HG03039 (cell line): ENCODE measurements at regions not wholly inside any gene's neighbourhood (a gene's known extent, or its start where the extent isn't known, plus 50 kb on each side); places are given as distances from the start of the nearest gene placed in this dataset.
"Not testable (repeated sequence)": the region's sequence is repeated elsewhere in the genome, so short reads cannot be mapped to it uniquely, and the experiment has no call there.

Source experiments
- ATAC-seq: cut with Tn5 transposase; IDR thresholded peaks from one replicate; pipeline ENCODE4 v1.9.1; 2021; ENCODE audit warnings: mild to moderate bottlenecking, moderate library complexity; ENCODE audit not compliant: unreplicated experiment

- no peak for ATAC-seq
Measured at GRCh38 chr3:8112587-8112986, 389.0 kb upstream of the LMCD1 start.

GRCh38 chr3:8113626-8114025 lies 388.0 kb upstream of the LMCD1 start:
- ATAC-seq: no peak

GRCh38 chr3:8128686-8129085 lies 372.9 kb upstream of the LMCD1 start:
- no peak for ATAC-seq

- ATAC-seq: no peak
Measured at GRCh38 chr3:8136553-8136952, 365.1 kb upstream of the LMCD1 start.

- ATAC-seq: no peak
Measured at GRCh38 chr3:8143186-8143585, 358.4 kb upstream of the LMCD1 start.

GRCh38 chr3:8145661-8146060 lies 356.0 kb upstream of the LMCD1 start:
- no peak for ATAC-seq

GRCh38 chr3:8147711-8148110 lies 353.9 kb upstream of the LMCD1 start:
- ATAC-seq: no peak

- no peak for ATAC-seq
Measured at GRCh38 chr3:8152821-8153418, 348.7 kb upstream of the LMCD1 start.

GRCh38 chr3:8153800-8154199 lies 347.8 kb upstream of the LMCD1 start:
- no peak for ATAC-seq

- ATAC-seq: no peak
Measured at GRCh38 chr3:8154617-8155016, 347.0 kb upstream of the LMCD1 start.

GRCh38 chr3:8156138-8156537 lies 345.5 kb upstream of the LMCD1 start:
- no peak for ATAC-seq

GRCh38 chr3:8156831-8157230 lies 344.8 kb upstream of the LMCD1 start:
- ATAC-seq: no peak

GRCh38 chr3:8157640-8158039 lies 344.0 kb upstream of the LMCD1 start:
- no peak for ATAC-seq

- no peak for ATAC-seq
Measured at GRCh38 chr3:8164145-8164544, 337.5 kb upstream of the LMCD1 start.

GRCh38 chr3:8166014-8166413 lies 335.6 kb upstream of the LMCD1 start:
- no peak for ATAC-seq

GRCh38 chr3:8170971-8171508 lies 330.6 kb upstream of the LMCD1 start:
- ATAC-seq: no peak

- no peak for ATAC-seq
Measured at GRCh38 chr3:8173892-8174291, 327.7 kb upstream of the LMCD1 start.

GRCh38 chr3:8176759-8177483 lies 324.7 kb upstream of the LMCD1 start:
- not testable (repeated sequence) for ATAC-seq

- not testable (repeated sequence) for ATAC-seq
Measured at GRCh38 chr3:8178516-8178915, 323.1 kb upstream of the LMCD1 start.

- ATAC-seq: no peak
Measured at GRCh38 chr3:8182904-8183303, 318.7 kb upstream of the LMCD1 start.

- ATAC-seq: no peak
Measured at GRCh38 chr3:8183627-8184026, 318.0 kb upstream of the LMCD1 start.

GRCh38 chr3:8186213-8186612 lies 315.4 kb upstream of the LMCD1 start:
- no peak for ATAC-seq

- no peak for ATAC-seq
Measured at GRCh38 chr3:8187996-8188395, 313.6 kb upstream of the LMCD1 start.
